ENCODE measurements at regions not wholly inside any gene's neighbourhood (a gene's known extent, or its start where the extent isn't known, plus 50 kb on each side); places are given as distances from the start of the nearest gene placed in this dataset.

- no peak overlapping the region for H3K4me3 ChIP-seq
- H3K36me3 ChIP-seq = no peaks in the 10 kb centered on the region
- DNase-seq (ENCODE audit: extremely low spot score) = no peak
- H3K9me3 ChIP-seq = no peaks in the 10 kb centered on the region
- TF ChIP-seq POLR2AphosphoS5 (IDR thresholded peaks at IDR 0.05) = no peak
- no peak for TF ChIP-seq POLR2A (IDR thresholded peaks at IDR 0.05; ENCODE audit: low read depth)
- no peak for TF ChIP-seq CTCF (IDR thresholded peaks at IDR 0.05)
- no peak for TF ChIP-seq EP300 (IDR thresholded peaks at IDR 0.05)
- no peaks in the 10 kb centered on the region for H3K4me1 ChIP-seq
- H3K27me3 ChIP-seq = no peaks in the 10 kb centered on the region
- WGBS = 68% methylated on average over 10 of the region's 10 CpGs
- intact Hi-C loops (cut with DNase I) = no loop called here
- no peak overlapping the region for H3K27ac ChIP-seq (replicated peaks in 1 of 4)
Measured at GRCh38 chr10:121654021-121654545, 55.8 kb upstream of the FGFR2 start.

- Histone ChIP-seq H3K27me3 (no peaks in the 10 kb centered on the region), H3K4me1 (no peaks in the 10 kb centered on the region), H3K27ac (replicated peaks in 1 of 4) (no peak overlapping the region), H3K36me3 (no peaks in the 10 kb centered on the region), H3K4me3 (no peak overlapping the region), H3K9me3 (no peaks in the 10 kb centered on the region)
- 91% methylated on average over 7 of the region's 8 CpGs for WGBS
- TF ChIP-seq EP300 (IDR thresholded peaks at IDR 0.05) (no peak), CTCF (IDR thresholded peaks at IDR 0.05) (no peak), POLR2AphosphoS5 (IDR thresholded peaks at IDR 0.05) (no peak), POLR2A (IDR thresholded peaks at IDR 0.05; ENCODE audit: low read depth) (no peak)
- intact Hi-C loops (cut with DNase I) = no loop called here
- no peak for DNase-seq (ENCODE audit: extremely low spot score)
Measured at GRCh38 chr10:121653608-121654007, 55.4 kb upstream of the FGFR2 start.

GRCh38 chr10:121648493-121648892 is 50.2 kb upstream of the FGFR2 start:
- WGBS = 94% methylated on average over 9 of the region's 9 CpGs
- DNase-seq (ENCODE audit: extremely low spot score) = no peak
- Histone ChIP-seq H3K36me3 (no peaks in the 10 kb centered on the region), H3K4me1 (no peaks in the 10 kb centered on the region), H3K9me3 (no peaks in the 10 kb centered on the region), H3K27me3 (no peaks in the 10 kb centered on the region), H3K27ac (replicated peaks in 1 of 4) (no peak overlapping the region), H3K4me3 (no peak overlapping the region)
- no peak for TF ChIP-seq EP300 (IDR thresholded peaks at IDR 0.05)
- no peak for TF ChIP-seq CTCF (IDR thresholded peaks at IDR 0.05)
- TF ChIP-seq POLR2AphosphoS5 (IDR thresholded peaks at IDR 0.05) = no peak
- TF ChIP-seq POLR2A (IDR thresholded peaks at IDR 0.05; ENCODE audit: low read depth) = no peak
- intact Hi-C loops (cut with DNase I) = no loop called here

- H3K27ac ChIP-seq (replicated peaks in 1 of 4) = no peak overlapping the region
- TF ChIP-seq EP300 (IDR thresholded peaks at IDR 0.05) = no peak
- TF ChIP-seq POLR2A (IDR thresholded peaks at IDR 0.05; ENCODE audit: low read depth) = no peak
- no peak for TF ChIP-seq CTCF (IDR thresholded peaks at IDR 0.05)
- TF ChIP-seq POLR2AphosphoS5 (IDR thresholded peaks at IDR 0.05) = no peak
- no peaks in the 10 kb centered on the region for H3K36me3 ChIP-seq
- no peaks in the 10 kb centered on the region for H3K4me1 ChIP-seq
- no peak for DNase-seq (ENCODE audit: extremely low spot score)
- H3K4me3 ChIP-seq = no peak overlapping the region
- no peaks in the 10 kb centered on the region for H3K27me3 ChIP-seq
- 64% methylated on average over 4 of the region's 7 CpGs for WGBS
- H3K9me3 ChIP-seq = no peaks in the 10 kb centered on the region
- intact Hi-C loops (cut with DNase I) = no loop called here
Measured at GRCh38 chr10:121648059-121648458, 49.8 kb upstream of the FGFR2 start.

Data from esophagus muscularis mucosa (tissue), 4 donors.